Activated CD8-positive, alpha-beta T cell treated with anti-CD3 and anti-CD28 coated beads for 36 hours (primary cell): ENCODE measurements at regions not wholly inside any gene's neighbourhood (a gene's known extent, or its start where the extent isn't known, plus 50 kb on each side); places are given as distances from the start of the nearest gene placed in this dataset.

ENCODE experiments used
- ATAC-seq: fragments of 200-7000 bp; cut with Tn5 transposase; one replicate; pipeline ENCODE4 v1.10.0; 2021; ENCODE audit warnings: mild to moderate bottlenecking, moderate library complexity
- CTCF ChIA-PET: fragments of 350-600 bp; sonication (Branson Sonifier 250); formaldehyde crosslinking; loops from one replicate; lab custom pipeline; 2021; ENCODE audit warnings: antibody characterized with exemption; lab: Charles Lee
- POLR2A ChIA-PET: fragments of 350-600 bp; sonication (Branson Sonifier 250); formaldehyde crosslinking; loops from one replicate; lab custom pipeline; 2021; ENCODE audit warnings: antibody characterized with exemption; lab: Charles Lee
- DNase-seq: peaks from one replicate; pipeline ENCODE4 v3.0.0-alpha.2; 2020
- H3K27ac Mint-ChIP-seq: one replicate; pipeline ENCODE4 v1.8.0; 2021; ENCODE audit warnings: mild to moderate bottlenecking, mixed read lengths
- H3K27me3 Mint-ChIP-seq: one replicate; pipeline ENCODE4 v1.8.0; 2021; ENCODE audit warnings: mixed read lengths
- H3K36me3 Mint-ChIP-seq: one replicate; pipeline ENCODE4 v1.8.0; 2021; ENCODE audit warnings: low read depth, mixed read lengths
- H3K4me1 Mint-ChIP-seq: one replicate; pipeline ENCODE4 v1.8.0; 2021; ENCODE audit warnings: low read depth, mixed read lengths
- H3K4me3 Mint-ChIP-seq: one replicate; pipeline ENCODE4 v1.8.0; 2021; ENCODE audit warnings: mild to moderate bottlenecking, moderate library complexity, mixed read lengths
- H3K9me3 Mint-ChIP-seq: one replicate; pipeline ENCODE4 v1.8.0; 2021; ENCODE audit warnings: mixed read lengths
- CTCF ChIP-seq: fragments of 200-600 bp; IDR thresholded peaks from one replicate; pipeline ENCODE4 v1.8.0; 2022; ENCODE audit warnings: antibody characterized with exemption, mild to moderate bottlenecking
- intact Hi-C: fragments of 100-400 bp; cut with micrococcal nuclease; formaldehyde crosslinking; loops from one replicate; pipeline ENCODE4 v1.10.0; 2022

- intact Hi-C loops: no loop called here
- no peak for TF ChIP-seq CTCF
- no peak overlapping the region for H3K27ac Mint-ChIP-seq
- H3K27me3 Mint-ChIP-seq: no peaks in the 10 kb centered on the region
- H3K4me1 Mint-ChIP-seq: no peaks in the 10 kb centered on the region
- ATAC-seq (no peak), DNase-seq (no peak)
- no peaks in the 10 kb centered on the region for H3K36me3 Mint-ChIP-seq
- H3K9me3 Mint-ChIP-seq: peaks cover 5% of the 10 kb centered on the region
- POLR2A ChIA-PET: no interaction called here
- CTCF ChIA-PET: no interaction called here
- no peak overlapping the region for H3K4me3 Mint-ChIP-seq
Observed at GRCh38 chr5:104418056-104418455, 855.5 kb upstream of the NUDT12 start.

GRCh38 chr5:104412649-104413240 is 850.2 kb upstream of the NUDT12 start:
- intact Hi-C loops: no loop called here
- no peaks in the 10 kb centered on the region for H3K27me3 Mint-ChIP-seq
- H3K36me3 Mint-ChIP-seq: no peaks in the 10 kb centered on the region
- TF ChIP-seq CTCF: peak; percentile 13
- no peak overlapping the region for H3K27ac Mint-ChIP-seq
- ChIA-PET CTCF (no interaction called here), POLR2A (interaction anchor here (0.6 kb wide), 1 partner anchor 17 kb away, joined by 3 read pairs; no protein-coding TSS in a partner anchor)
- DNase-seq (peak; percentile 5), ATAC-seq (no peak)
- H3K4me3 Mint-ChIP-seq: no peak overlapping the region
- no peaks in the 10 kb centered on the region for H3K4me1 Mint-ChIP-seq
- H3K9me3 Mint-ChIP-seq: peaks cover 5% of the 10 kb centered on the region

- DNase-seq (no peak), ATAC-seq (no peak)
- intact Hi-C loops: no loop called here
- Mint-ChIP-seq H3K9me3 (peaks cover 15% of the 10 kb centered on the region), H3K27ac (no peak overlapping the region), H3K36me3 (no peaks in the 10 kb centered on the region), H3K4me3 (no peak overlapping the region), H3K27me3 (no peaks in the 10 kb centered on the region), H3K4me1 (no peaks in the 10 kb centered on the region)
- CTCF ChIA-PET: no interaction called here
- no peak for TF ChIP-seq CTCF
- POLR2A ChIA-PET: no interaction called here
Observed at GRCh38 chr5:104400941-104401340, 838.4 kb upstream of the NUDT12 start.

GRCh38 chr5:104385906-104386305 is 823.3 kb upstream of the NUDT12 start:
- ATAC-seq (no peak), DNase-seq (no peak)
- TF ChIP-seq CTCF: no peak
- Mint-ChIP-seq H3K27me3 (no peaks in the 10 kb centered on the region), H3K27ac (no peak overlapping the region), H3K9me3 (peaks cover 19% of the 10 kb centered on the region), H3K4me1 (no peaks in the 10 kb centered on the region), H3K4me3 (no peak overlapping the region), H3K36me3 (no peaks in the 10 kb centered on the region)
- ChIA-PET CTCF (no interaction called here), POLR2A (no interaction called here)
- intact Hi-C loops: no loop called here

- Mint-ChIP-seq H3K4me1 (no peaks in the 10 kb centered on the region), H3K36me3 (no peaks in the 10 kb centered on the region), H3K9me3 (peaks cover 1% of the 10 kb centered on the region), H3K4me3 (no peak overlapping the region), H3K27ac (no peak overlapping the region), H3K27me3 (no peaks in the 10 kb centered on the region)
- no peak for DNase-seq
- CTCF ChIA-PET: no interaction called here
- no peak for ATAC-seq
- POLR2A ChIA-PET: no interaction called here
- intact Hi-C loops: no loop called here
- no peak for TF ChIP-seq CTCF
Observed at GRCh38 chr5:104375345-104375744, 812.8 kb upstream of the NUDT12 start.
